H1 (cell line): ENCODE measurements at regions not wholly inside any gene's neighbourhood (a gene's known extent, or its start where the extent isn't known, plus 50 kb on each side); places are given as distances from the start of the nearest gene placed in this dataset.

Experiments
- CTCF ChIA-PET: fragments of 300-600 bp; sonication (Branson Sonifier 250); formaldehyde crosslinking; loops from one replicate; lab custom pipeline; 2021; ENCODE audit not compliant: partially characterized antibody; lab: Charles Lee
- POLR2A ChIA-PET: fragments of 300-600 bp; sonication (Branson Sonifier 250); formaldehyde crosslinking; loops from one replicate; lab custom pipeline; 2021; ENCODE audit warnings: inconsistent platforms; ENCODE audit not compliant: partially characterized antibody; lab: Charles Lee
- DNase-seq, 2 experiments: peaks; one replicate each; pipeline versions ENCODE4 v3.0.0 to v3.0.0-alpha.2; 2010 to 2022; ENCODE audit warnings: low spot score in 2 of 2, low read depth in 1 of 2, mixed read lengths in 1 of 2
- FAIRE-seq: peaks from 2 replicates; lab custom pipeline; 2011; peaks lifted over from hg19 to GRCh38; lab: Jason Lieb, UNC
- H2AFZ ChIP-seq: 2 replicates; pipeline ENCODE4 v1.8.1; 2012; ENCODE audit warnings: low read length, inconsistent platforms
- H2AK5ac ChIP-seq: 2 replicates; pipeline ENCODE4 v1.6.1; 2013; ENCODE audit warnings: low read depth, low read length
- H2BK120ac ChIP-seq: replicated peaks from 2 replicates; pipeline ENCODE3; 2013; ENCODE audit warnings: low read depth, low read length, inconsistent platforms
- H2BK12ac ChIP-seq: 2 replicates; pipeline ENCODE4 v1.6.1; 2013; ENCODE audit warnings: low read depth, low read length
- H2BK15ac ChIP-seq: 2 replicates; pipeline ENCODE4 v1.6.1; 2013; ENCODE audit warnings: low read length
- H2BK20ac ChIP-seq: 2 replicates; pipeline ENCODE4 v1.6.1; 2013; ENCODE audit warnings: low read length
- H2BK5ac ChIP-seq: 2 replicates; pipeline ENCODE4 v1.6.1; 2013; ENCODE audit warnings: low read depth, low read length
- H3K14ac ChIP-seq: 2 replicates; pipeline ENCODE4 v1.6.1; 2013; ENCODE audit warnings: inconsistent platforms; ENCODE audit not compliant: insufficient read length
- H3K18ac ChIP-seq: 2 replicates; pipeline ENCODE4 v1.6.1; 2013; ENCODE audit warnings: low read length; ENCODE audit errors: extremely low read depth
- H3K23ac ChIP-seq: 2 replicates; pipeline ENCODE4 v1.6.1; 2013; ENCODE audit warnings: inconsistent platforms; ENCODE audit not compliant: insufficient read length
- H3K23me2 ChIP-seq: 2 replicates; pipeline ENCODE4 v1.6.1; 2013; ENCODE audit warnings: low read depth, low read length
- H3K27ac ChIP-seq: 2 replicates; pipeline ENCODE4 v1.6.1; 2011; ENCODE audit warnings: low read depth, low read length, inconsistent platforms
- H3K27me3 ChIP-seq, 4 experiments: replicated peaks in 1 of 4; 1 replicate in 1 of 4; 2 replicates in 3 of 4; pipeline versions ENCODE4 v1.6.1 to v1.8.1; 2011 to 2013; ENCODE audit warnings: low read length in 3 of 4, mild to moderate bottlenecking in 3 of 4, inconsistent platforms in 2 of 4, mixed read lengths in 2 of 4, moderate library complexity in 1 of 4; ENCODE audit not compliant: control insufficient read depth in 3 of 4, insufficient read depth in 3 of 4; ENCODE audit errors: extremely low read depth in 1 of 4
- H3K36me3 ChIP-seq, 4 experiments: 2 replicates each; pipeline versions ENCODE4 v1.6.1 to v1.8.1; 2011 to 2013; ENCODE audit warnings: mild to moderate bottlenecking in 4 of 4, low read length in 3 of 4, moderate library complexity in 2 of 4, control low read depth in 1 of 4, inconsistent platforms in 1 of 4; ENCODE audit not compliant: insufficient read depth in 4 of 4, control insufficient read depth in 2 of 4
- H3K4ac ChIP-seq: replicated peaks from 2 replicates; pipeline ENCODE3; 2013; ENCODE audit warnings: low read length, low read depth, mixed read lengths, inconsistent platforms; ENCODE audit not compliant: insufficient read length
- H3K4me1 ChIP-seq, 4 experiments: replicated peaks in 1 of 4; 1 replicate in 1 of 4; 2 replicates in 3 of 4; pipeline versions ENCODE4 v1.6.1 to v1.8.1; 2011 to 2013; ENCODE audit warnings: low read length in 3 of 4, inconsistent platforms in 2 of 4, mixed read lengths in 1 of 4; ENCODE audit not compliant: insufficient read depth in 4 of 4, control insufficient read depth in 3 of 4
- H3K4me2 ChIP-seq, 2 experiments: 2 replicates each; pipeline versions ENCODE4 v1.6.1 to v1.8.1; 2011 to 2013; ENCODE audit warnings: low read depth in 2 of 2, low read length in 2 of 2, control low read depth in 1 of 2, inconsistent platforms in 1 of 2, mild to moderate bottlenecking in 1 of 2; ENCODE audit not compliant: insufficient read depth in 1 of 2
- H3K4me3 ChIP-seq, 4 experiments: fragments of 200-600, 300-600 bp in 1 of 4; sonication (generic), shearing (Covaris generic), sonication (Bioruptor Twin) in 1 of 4; 2 replicates each; pipeline versions ENCODE4 v1.5.1 to v1.8.1; 2011 to 2016; ENCODE audit warnings: low read length in 4 of 4, low read depth in 3 of 4, control low read depth in 2 of 4, inconsistent platforms in 2 of 4, mild to moderate bottlenecking in 2 of 4, mixed read lengths in 1 of 4, moderate library complexity in 1 of 4; ENCODE audit not compliant: insufficient read depth in 2 of 4; ENCODE audit errors: extremely low read depth in 1 of 4
- H3K56ac ChIP-seq: replicated peaks from 2 replicates; pipeline ENCODE3; 2013; ENCODE audit warnings: low read depth, mild to moderate bottlenecking, mixed read lengths, low read length, inconsistent platforms; ENCODE audit not compliant: insufficient read length
- H3K79me1 ChIP-seq: 2 replicates; pipeline ENCODE4 v1.6.1; 2013; ENCODE audit warnings: low read depth, low read length, control low read depth
- H3K79me2 ChIP-seq, 2 experiments: 2 replicates each; pipeline versions ENCODE4 v1.6.1 to v1.8.1; 2012 to 2013; ENCODE audit warnings: low read length in 2 of 2, mild to moderate bottlenecking in 2 of 2, inconsistent platforms in 1 of 2; ENCODE audit not compliant: insufficient read depth in 2 of 2, control insufficient read depth in 1 of 2
- H3K9ac ChIP-seq, 4 experiments: replicated peaks in 1 of 4; 1 replicate in 1 of 4; 2 replicates in 3 of 4; pipeline versions ENCODE4 v1.6.1 to v1.8.1; 2011 to 2013; ENCODE audit warnings: low read depth in 3 of 4, low read length in 3 of 4, control low read depth in 2 of 4, mild to moderate bottlenecking in 2 of 4, moderate library complexity in 2 of 4, inconsistent platforms in 1 of 4; ENCODE audit errors: extremely low read depth in 1 of 4
- H3K9me3 ChIP-seq, 2 experiments: 2 replicates each; pipeline versions ENCODE4 v1.6.1 to v1.8.1; 2012 to 2013; ENCODE audit warnings: mild to moderate bottlenecking in 2 of 2, moderate library complexity in 2 of 2, control low read depth in 1 of 2, inconsistent platforms in 1 of 2, low read depth in 1 of 2, low read length in 1 of 2, mixed read lengths in 1 of 2; ENCODE audit not compliant: insufficient read depth in 2 of 2
- H4K20me1 ChIP-seq, 2 experiments: replicated peaks in 1 of 2; 2 replicates each; pipeline versions ENCODE3 to v1.8.1; 2011 to 2013; ENCODE audit warnings: inconsistent platforms in 2 of 2, low read length in 2 of 2, mild to moderate bottlenecking in 1 of 2; ENCODE audit not compliant: insufficient read depth in 2 of 2, control insufficient read depth in 1 of 2
- H4K5ac ChIP-seq: 2 replicates; pipeline ENCODE4 v1.6.1; 2013; ENCODE audit warnings: low read length, low read depth, mixed read lengths, inconsistent platforms; ENCODE audit not compliant: insufficient read length
- H4K8ac ChIP-seq: 2 replicates; pipeline ENCODE4 v1.8.0; 2013; ENCODE audit warnings: mild to moderate bottlenecking, moderate library complexity, low read length, inconsistent platforms; ENCODE audit not compliant: insufficient read depth; ENCODE audit errors: extremely low read depth
- H4K91ac ChIP-seq: replicated peaks from 2 replicates; pipeline ENCODE3; 2013; ENCODE audit warnings: low read length, mixed read lengths, inconsistent platforms; ENCODE audit not compliant: insufficient read length
- BCL11A ChIP-seq, 2 experiments: IDR thresholded peaks; one replicate each; pipeline ENCODE4 v1.6.1; 2011; ENCODE audit warnings: low read depth in 2 of 2, low read length in 2 of 2, mild to moderate bottlenecking in 2 of 2
- KDM1A ChIP-seq: fragments of 200-600, 300-600 bp; sonication (generic); IDR thresholded peaks from 2 replicates; pipeline ENCODE4 v1.7.1; 2016; ENCODE audit warnings: mild to moderate bottlenecking, low read length, borderline replicate concordance
- WGBS, 2 experiments: shearing (Covaris generic) in 1 of 2; methylation state at CpG; one replicate each; pipeline versions ENCODE4 v1.1.6 to v1.1.7; 2013 to 2015; ENCODE audit warnings: low lambda C conversion rate in 2 of 2, mixed read lengths in 2 of 2, inconsistent platforms in 1 of 2, low coverage in 1 of 2, missing lambda C conversion rate in 1 of 2; ENCODE audit not compliant: insufficient replicate concordance in 2 of 2, insufficient coverage in 1 of 2, insufficient read length in 1 of 2; ENCODE audit errors: extremely low coverage in 1 of 2, missing lambda C conversion rate in 1 of 2; 5-methylcytosine and 5-hydroxymethylcytosine counted together

GRCh38 chr7:1370738-1371137, 88.5 kb downstream of the MICALL2 start:
- peaks cover 0 to 25% (median 17%) of the 10 kb centered on the region in 4 experiments; a peak in 5 of 7 replicates for H3K27me3 ChIP-seq
- TF ChIP-seq KDM1A = peak; percentile 89
- TF ChIP-seq BCL11A (IDR thresholded peaks at IDR 0.05; ENCODE audit: low read depth in 2 of 2, low read length in 2 of 2) = no peak
- 85% methylated on average over 9 of the region's 9 CpGs; no CpG with 5 or more reads in 1 of the 2 experiments for WGBS, 2 experiments

More at GRCh38 chr7:1370738-1371137, 88.5 kb downstream of the MICALL2 start:
- H4K5ac ChIP-seq = no peak overlapping the region
- H3K18ac ChIP-seq = no peak overlapping the region
- H2AK5ac ChIP-seq = no peak overlapping the region
- peaks cover 0 to 13% (median 7%) of the 10 kb centered on the region in 4 experiments; a peak in 5 of 7 replicates for H3K4me1 ChIP-seq
- H3K79me1 ChIP-seq = no peaks in the 10 kb centered on the region
- FAIRE-seq = no peak
- H3K56ac ChIP-seq = no peak overlapping the region
- H2BK20ac ChIP-seq = no peak overlapping the region
- H3K4ac ChIP-seq = no peak overlapping the region
- no peak overlapping the region for H3K4me2 ChIP-seq
- H3K9ac ChIP-seq = no peak overlapping the region
- peaks cover 2% of the 10 kb centered on the region; the same call in 1 of the 2 replicates for H3K23me2 ChIP-seq
- H4K91ac ChIP-seq = no peak overlapping the region
- H3K36me3 ChIP-seq = no peaks in the 10 kb centered on the region
- no peak overlapping the region for H3K27ac ChIP-seq
- DNase-seq = no peak
- no peak overlapping the region for H2BK15ac ChIP-seq
- no peak overlapping the region for H3K4me3 ChIP-seq
- H3K14ac ChIP-seq = no peak overlapping the region
- H3K23ac ChIP-seq = no peak overlapping the region
- H3K79me2 ChIP-seq = no peaks in the 10 kb centered on the region
- ChIA-PET POLR2A (no interaction called here), CTCF (no interaction called here)
- H2BK12ac ChIP-seq = no peak overlapping the region
- no peak overlapping the region for H2BK120ac ChIP-seq
- no peak overlapping the region for H2AFZ ChIP-seq
- no peaks in the 10 kb centered on the region for H4K20me1 ChIP-seq
- no peak overlapping the region for H2BK5ac ChIP-seq
- no peak overlapping the region for H4K8ac ChIP-seq
- no peaks in the 10 kb centered on the region for H3K9me3 ChIP-seq
